K562 (cell line): ENCODE measurements at regions not wholly inside any gene's neighbourhood (a gene's known extent, or its start where the extent isn't known, plus 50 kb on each side); places are given as distances from the start of the nearest gene placed in this dataset.

Source experiments
- ATAC-seq: fragments of 200-7000 bp; cut with Tn5 transposase; 3 replicates; pipeline ENCODE4 v1.9.1; 2020; ENCODE audit warnings: moderate library complexity
- BruUV-seq: library from RNA; stranded (reverse); fragments of 400-500 nt; replicated peaks from 2 replicates; lab custom pipeline; 2021; lab: Mats Ljungman, UMichigan
- CTCF ChIA-PET: fragments of 300-600 bp; formaldehyde crosslinking; extraction: SDS; loops from one replicate; lab custom pipeline; 2021; ENCODE audit warnings: low intra/inter-chr PET ratio; lab: Yijun Ruan, JAX
- POLR2A ChIA-PET: fragments of 300-600, 350-650 bp; sonication (Branson Sonifier 250); formaldehyde crosslinking; extraction: SDS; loops from one replicate; lab custom pipeline; 2021; ENCODE audit warnings: antibody characterized with exemption, inconsistent platforms; lab: Yijun Ruan, JAX
- DNase-seq, 4 experiments: peaks; one replicate each; pipeline versions ENCODE4 v3.0.0 to v3.0.0-alpha.2; 2011 to 2018; ENCODE audit warnings: low spot score in 3 of 4, mixed read lengths in 3 of 4; ENCODE audit errors: extremely low read depth in 1 of 4
- FAIRE-seq: peaks from 2 replicates; lab custom pipeline; 2011; peaks lifted over from hg19 to GRCh38; lab: Jason Lieb, UNC
- H2AFZ ChIP-seq: 2 replicates; pipeline ENCODE4 v1.6.0; 2011; ENCODE audit warnings: low read depth, low read length, control low read depth, inconsistent platforms
- H3K27ac ChIP-seq: fragments of 200-600 bp; 3 replicates; pipeline ENCODE4 v1.8.0; 2011; ENCODE audit warnings: low read depth, mild to moderate bottlenecking, control low read depth, inconsistent platforms, low read length, moderate library complexity, mixed read lengths; ENCODE audit errors: extremely low read depth
- H3K27me3 ChIP-seq, 2 experiments: fragments of 300-600 bp in 1 of 2; 2 replicates in 1 of 2; 3 replicates in 1 of 2; pipeline versions ENCODE4 v1.6.0 to v1.8.0; 2011; ENCODE audit warnings: inconsistent platforms in 2 of 2, low read length in 2 of 2, mild to moderate bottlenecking in 1 of 2, mixed read lengths in 1 of 2, moderate library complexity in 1 of 2; ENCODE audit not compliant: control insufficient read depth in 2 of 2, insufficient read depth in 2 of 2
- H3K36me3 ChIP-seq: fragments of 300-600 bp; 3 replicates; pipeline ENCODE4 v1.8.0; 2011; ENCODE audit warnings: mild to moderate bottlenecking, low read length, inconsistent platforms; ENCODE audit not compliant: control insufficient read depth, insufficient read depth
- H3K4me1 ChIP-seq, 2 experiments: fragments of 200-600 bp in 1 of 2; replicated peaks in 1 of 2; 2 replicates in 1 of 2; 3 replicates in 1 of 2; pipeline versions ENCODE4 v1.5.1 to v1.8.0; 2011; ENCODE audit warnings: inconsistent platforms in 2 of 2, low read length in 2 of 2, mild to moderate bottlenecking in 1 of 2, mixed read lengths in 1 of 2, moderate library complexity in 1 of 2; ENCODE audit not compliant: control insufficient read depth in 2 of 2, insufficient read depth in 2 of 2
- H3K4me2 ChIP-seq: 2 replicates; pipeline ENCODE4 v1.6.1; 2011; ENCODE audit warnings: low read length, control low read depth, inconsistent platforms, mixed read lengths; ENCODE audit not compliant: insufficient read depth
- H3K4me3 ChIP-seq: fragments of 200-600 bp; sonication (generic), shearing (Covaris generic); 2 replicates; pipeline ENCODE4 v1.5.1; 2016; ENCODE audit warnings: control low read depth, inconsistent platforms
- H3K79me2 ChIP-seq: fragments of 200-600 bp; 3 replicates; pipeline ENCODE4 v1.8.0; 2011; ENCODE audit warnings: low read length, inconsistent platforms; ENCODE audit not compliant: control insufficient read depth, insufficient read depth
- H3K9ac ChIP-seq, 2 experiments: 2 replicates each; pipeline versions ENCODE4 v1.6.0 to v1.6.1; 2011; ENCODE audit warnings: low read depth in 2 of 2, low read length in 2 of 2, control low read depth in 1 of 2, inconsistent platforms in 1 of 2, mild to moderate bottlenecking in 1 of 2, mixed read lengths in 1 of 2; ENCODE audit not compliant: insufficient read depth in 1 of 2
- H3K9me1 ChIP-seq: one replicate; pipeline ENCODE4 v1.6.0; 2011; ENCODE audit warnings: inconsistent platforms, mild to moderate bottlenecking, low read length, moderate library complexity; ENCODE audit not compliant: control insufficient read depth, insufficient read depth
- H3K9me3 ChIP-seq: replicated peaks from 2 replicates; pipeline ENCODE4 v1.5.1; 2011; ENCODE audit warnings: low read depth, low read length, inconsistent platforms; ENCODE audit not compliant: control insufficient read depth, insufficient read depth
- H4K20me1 ChIP-seq: replicated peaks from 2 replicates; pipeline ENCODE4 v1.6.1; 2011; ENCODE audit warnings: low read length, inconsistent platforms, mixed read lengths; ENCODE audit not compliant: control insufficient read depth, insufficient read depth
- FOSL1 ChIP-seq: fragments of 200-800 bp; sonication (Bioruptor generic); conservative IDR thresholded peaks from 2 replicates; pipeline ENCODE4 v1.6.1; 2016; ENCODE audit warnings: missing genetic modification characterization, missing compliant biosample characterization
- HINFP ChIP-seq: fragments of 450-650 bp; conservative IDR thresholded peaks from 2 replicates; pipeline ENCODE4 v1.6.1; 2016; ENCODE audit warnings: missing genetic modification characterization, low read depth, mild to moderate bottlenecking, control low read depth, missing compliant biosample characterization
- WGBS: fragments of 100-300 bp; shearing (Covaris generic); methylation state at CpG from one replicate; pipeline ENCODE4 v1.1.6; 2016; ENCODE audit warnings: low coverage, mixed read lengths; ENCODE audit not compliant: insufficient coverage; ENCODE audit errors: missing lambda C conversion rate; 5-methylcytosine and 5-hydroxymethylcytosine counted together
- in situ Hi-C: fragments of 300-500 bp; cut with MboI; formaldehyde crosslinking; loops from 4 replicates; pipeline ENCODE4 v1.15.0; 2018; ENCODE audit warnings: inconsistent platforms, mixed read lengths
- intact Hi-C: fragments of 100-400 bp; cut with micrococcal nuclease; formaldehyde crosslinking; loops from 2 replicates; pipeline ENCODE4 v1.14.2; 2022
- TF ChIP-seq, protein P1 (sequence below), 2 experiments: IDR thresholded peaks in 1 of 2; conservative IDR thresholded peaks in 1 of 2; 2 replicates each; pipeline ENCODE4 v1.6.1; 2016; ENCODE audit warnings: low read depth in 2 of 2, mild to moderate bottlenecking in 1 of 2, missing compliant biosample characterization in 1 of 2, missing genetic modification characterization in 1 of 2, moderate library complexity in 1 of 2

GRCh38 chr6:15776458-15776980, 113.7 kb upstream of the DTNBP1 start:
- Histone ChIP-seq H4K20me1 (no peaks in the 10 kb centered on the region), H2AFZ (no peak overlapping the region), H3K27ac (no peak overlapping the region), H3K79me2 (no peaks in the 10 kb centered on the region), H3K9me1 (no peaks in the 10 kb centered on the region), H3K9ac (no peak overlapping the region), H3K9me3 (no peaks in the 10 kb centered on the region), H3K27me3 (no peaks in the 10 kb centered on the region; a peak in 1 of 5 replicates), H3K4me3 (no peak overlapping the region), H3K4me1 (no peaks in the 10 kb centered on the region), H3K36me3 (no peaks in the 10 kb centered on the region), H3K4me2 (no peak overlapping the region)
- WGBS: 13% methylated on average over 2 of the region's 2 CpGs
- TF ChIP-seq FOSL1 (tag) (peak; percentile 60), HINFP (tag) (no peak)
- TF ChIP-seq, protein P1, sequence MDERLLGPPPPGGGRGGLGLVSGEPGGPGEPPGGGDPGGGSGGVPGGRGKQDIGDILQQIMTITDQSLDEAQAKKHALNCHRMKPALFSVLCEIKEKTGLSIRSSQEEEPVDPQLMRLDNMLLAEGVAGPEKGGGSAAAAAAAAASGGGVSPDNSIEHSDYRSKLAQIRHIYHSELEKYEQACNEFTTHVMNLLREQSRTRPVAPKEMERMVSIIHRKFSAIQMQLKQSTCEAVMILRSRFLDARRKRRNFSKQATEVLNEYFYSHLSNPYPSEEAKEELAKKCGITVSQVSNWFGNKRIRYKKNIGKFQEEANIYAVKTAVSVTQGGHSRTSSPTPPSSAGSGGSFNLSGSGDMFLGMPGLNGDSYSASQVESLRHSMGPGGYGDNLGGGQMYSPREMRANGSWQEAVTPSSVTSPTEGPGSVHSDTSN (CRISPR knock-in tag; IDR thresholded peaks at IDR 0.05; ENCODE audit: low read depth): no peak
- TF ChIP-seq, protein P1 (tag; conservative IDR thresholded peaks at IDR 0.05; ENCODE audit: low read depth): peak; percentile 55
- no peak for ATAC-seq
- in situ Hi-C loops (no loop called here), intact Hi-C loops (no loop called here)
- ChIA-PET POLR2A (interaction anchor here (0.6 to 0.7 kb wide), 2 partner anchors 430 to 713 kb away, joined by 3 to 4 read pairs; no protein-coding TSS in a partner anchor), CTCF (no interaction called here)
- FAIRE-seq: no peak
- BruUV-seq: no TSS peak
- no peak for DNase-seq
